Body of pancreas (tissue), 4 donors: ENCODE measurements at regions not wholly inside any gene's neighbourhood (a gene's known extent, or its start where the extent isn't known, plus 50 kb on each side); places are given as distances from the start of the nearest gene placed in this dataset.

ENCODE experiments used
- CTCF ChIP-seq, 7 experiments: fragments of 450-650 bp in 4 of 7; fragments of 200-600 bp in 3 of 7; sonication (generic) in 3 of 7; IDR thresholded peaks; one replicate each; pipeline ENCODE4 v1.5.1; 2016 to 2019; ENCODE audit warnings: antibody characterized with exemption in 7 of 7
- POLR2A ChIP-seq, 3 donors: fragments of 450-650 bp; IDR thresholded peaks; one replicate each; pipeline ENCODE4 v1.6.1; 2016; ENCODE audit warnings: antibody characterized with exemption in 3 of 3, mild to moderate bottlenecking in 2 of 3

GRCh38 chr19:31515931-31516330 is 166.7 kb upstream of the TSHZ3 start:
- no peak for TF ChIP-seq CTCF (IDR thresholded peaks at IDR 0.05)
- TF ChIP-seq POLR2A (IDR thresholded peaks at IDR 0.05), result no peak
